ENCODE measurements at regions not wholly inside any gene's neighbourhood (a gene's known extent, or its start where the extent isn't known, plus 50 kb on each side); places are given as distances from the start of the nearest gene placed in this dataset.

DNA sequence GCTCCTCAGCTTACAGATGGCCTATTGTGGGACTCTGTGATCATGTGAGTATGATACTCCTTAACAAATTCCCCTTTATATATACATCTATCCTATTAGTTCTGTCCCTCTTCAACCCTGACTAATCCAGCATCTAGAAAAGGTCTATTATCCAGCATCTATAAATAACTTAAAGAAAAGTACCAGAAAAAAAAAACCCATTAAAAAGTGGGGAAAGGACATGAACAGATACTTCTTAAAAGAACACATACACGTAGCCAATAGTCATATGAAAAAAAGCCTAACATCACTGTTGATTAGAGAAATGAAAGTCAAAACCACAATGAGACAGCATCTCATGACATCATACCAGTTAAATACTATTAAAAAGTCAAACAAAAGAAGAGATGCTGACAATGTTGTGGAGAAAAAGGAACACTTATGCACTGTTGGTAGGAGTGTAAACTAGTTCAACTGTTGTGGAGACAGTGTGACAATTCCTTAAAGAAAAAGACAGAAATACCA, 549.5 kb upstream of the GRM3 start:
- Histone ChIP-seq H3K4me3 (ENCODE audit: extremely low read depth in 1 of 4, insufficient read depth in 2 of 4, low read depth in 3 of 4, low read length in 4 of 4) (no peak overlapping the region), H3K79me2 (ENCODE audit: control insufficient read depth in 1 of 2, insufficient read depth in 2 of 2, low read length in 2 of 2) (no peaks in the 10 kb centered on the region), H3K4ac (replicated peaks; ENCODE audit: insufficient read length, low read depth, low read length) (no peak overlapping the region), H2AFZ (ENCODE audit: low read length) (no peak overlapping the region), H4K91ac (replicated peaks; ENCODE audit: insufficient read length, low read length) (no peak overlapping the region), H3K18ac (ENCODE audit: extremely low read depth, low read length) (no peak overlapping the region), H3K9ac (replicated peaks in 1 of 4; ENCODE audit: extremely low read depth in 1 of 4, low read depth in 3 of 4, low read length in 3 of 4) (no peak overlapping the region), H3K56ac (replicated peaks; ENCODE audit: insufficient read length, low read depth, low read length) (no peak overlapping the region), H3K14ac (ENCODE audit: insufficient read length) (no peak overlapping the region), H4K5ac (ENCODE audit: insufficient read length, low read depth, low read length) (no peak overlapping the region), H4K8ac (ENCODE audit: extremely low read depth, insufficient read depth, low read length) (no peak overlapping the region), H3K4me1 (replicated peaks in 1 of 4; ENCODE audit: control insufficient read depth in 3 of 4, insufficient read depth in 4 of 4, low read length in 3 of 4) (no peaks in the 10 kb centered on the region), H2BK15ac (ENCODE audit: low read length) (no peak overlapping the region), H3K23me2 (ENCODE audit: low read depth, low read length) (no peaks in the 10 kb centered on the region), H2BK5ac (ENCODE audit: low read depth, low read length) (no peak overlapping the region), H2BK20ac (ENCODE audit: low read length) (no peak overlapping the region), H4K20me1 (replicated peaks in 1 of 2; ENCODE audit: control insufficient read depth in 1 of 2, insufficient read depth in 2 of 2, low read length in 2 of 2) (no peaks in the 10 kb centered on the region), H3K27ac (ENCODE audit: low read depth, low read length) (no peak overlapping the region), H3K27me3 (replicated peaks in 1 of 4; ENCODE audit: control insufficient read depth in 3 of 4, extremely low read depth in 1 of 4, insufficient read depth in 3 of 4, low read length in 3 of 4) (no peaks in the 10 kb centered on the region), H2BK120ac (replicated peaks; ENCODE audit: low read depth, low read length) (no peak overlapping the region), H3K79me1 (ENCODE audit: low read depth, low read length) (no peaks in the 10 kb centered on the region), H2BK12ac (ENCODE audit: low read depth, low read length) (no peak overlapping the region), H2AK5ac (ENCODE audit: low read depth, low read length) (no peak overlapping the region), H3K9me3 (ENCODE audit: insufficient read depth in 2 of 2, low read depth in 1 of 2, low read length in 1 of 2) (peaks cover under 1 to 3% of the 10 kb centered on the region in 2 experiments; a peak in 1 of 4 replicates), H3K4me2 (ENCODE audit: insufficient read depth in 1 of 2, low read depth in 2 of 2, low read length in 2 of 2) (no peak overlapping the region), H3K23ac (ENCODE audit: insufficient read length) (no peak overlapping the region), H3K36me3 (ENCODE audit: control insufficient read depth in 2 of 4, insufficient read depth in 4 of 4, low read length in 3 of 4) (no peaks in the 10 kb centered on the region)
- WGBS, 2 experiments (ENCODE audit: extremely low coverage in 1 of 2, insufficient coverage in 1 of 2, insufficient read length in 1 of 2, insufficient replicate concordance in 2 of 2, low coverage in 1 of 2, low lambda C conversion rate in 2 of 2, missing lambda C conversion rate in 1 of 2): 83% methylated on average over 1 of the region's 1 CpG; no CpG with 5 or more reads in 1 of the 2 experiments
- TF ChIP-seq BCL11A (IDR thresholded peaks at IDR 0.05; ENCODE audit: low read depth in 2 of 2, low read length in 2 of 2) (no peak), RFX5 (IDR thresholded peaks at IDR 0.05; ENCODE audit: borderline replicate concordance, low read depth, low read length) (no peak), HDAC2 (IDR thresholded peaks at IDR 0.05; ENCODE audit: borderline replicate concordance in 1 of 2, low read depth in 2 of 2, low read length in 2 of 2) (no peak), HDAC6 (IDR thresholded peaks at IDR 0.05; ENCODE audit: low read depth, low read length) (no peak), MAFK (IDR thresholded peaks at IDR 0.05; ENCODE audit: low read depth, low read length) (no peak), BACH1 (IDR thresholded peaks at IDR 0.05; ENCODE audit: low read length) (no peak), SP2 (IDR thresholded peaks at IDR 0.05; ENCODE audit: low read length) (no peak), RBBP5 (IDR thresholded peaks at IDR 0.05; ENCODE audit: borderline replicate concordance, low read depth, low read length) (no peak), CBX8 (IDR thresholded peaks at IDR 0.05; ENCODE audit: borderline replicate concordance, low read depth, low read length) (no peak), CHD1 (IDR thresholded peaks at IDR 0.05; ENCODE audit: low read depth, low read length) (no peak)
- TF ChIP-seq, protein P1, sequence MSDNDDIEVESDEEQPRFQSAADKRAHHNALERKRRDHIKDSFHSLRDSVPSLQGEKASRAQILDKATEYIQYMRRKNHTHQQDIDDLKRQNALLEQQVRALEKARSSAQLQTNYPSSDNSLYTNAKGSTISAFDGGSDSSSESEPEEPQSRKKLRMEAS (IDR thresholded peaks at IDR 0.05): no peak
- no peak for DNase-seq (ENCODE audit: low read depth in 1 of 2, low spot score in 2 of 2)
- CTCF ChIA-PET (ENCODE audit: partially characterized antibody): no interaction called here
- no peak for FAIRE-seq
- POLR2A ChIA-PET (ENCODE audit: partially characterized antibody): no interaction called here

Measured in H1 (cell line).